Endothelial cell of umbilical vein (primary cell): ENCODE measurements at regions not wholly inside any gene's neighbourhood (a gene's known extent, or its start where the extent isn't known, plus 50 kb on each side); places are given as distances from the start of the nearest gene placed in this dataset.

Experiments
- BruUV-seq: library from RNA; stranded (reverse); fragments of 400-500 nt; replicated peaks from 2 replicates; lab custom pipeline; 2021; lab: Mats Ljungman, UMichigan
- CTCF ChIA-PET: fragments of 300-600, 350-600 bp; sonication (Branson Sonifier 250); formaldehyde crosslinking; loops from one replicate; lab custom pipeline; 2021; ENCODE audit warnings: antibody characterized with exemption, inconsistent platforms; lab: Charles Lee
- POLR2A ChIA-PET: fragments of 300-600, 350-600 bp; sonication (Branson Sonifier 250); formaldehyde crosslinking; loops from one replicate; lab custom pipeline; 2021; ENCODE audit warnings: antibody characterized with exemption, inconsistent platforms; lab: Charles Lee
- DNase-seq: peaks from one replicate; pipeline ENCODE4 v3.0.0-alpha.2; 2011; ENCODE audit warnings: low read depth, low spot score
- FAIRE-seq: peaks from 2 replicates; lab custom pipeline; 2011; peaks lifted over from hg19 to GRCh38; lab: Jason Lieb, UNC
- H2AFZ ChIP-seq: 2 replicates; pipeline ENCODE4 v1.6.0; 2012; ENCODE audit warnings: low read depth, low read length, control low read depth, inconsistent platforms
- H3K27ac ChIP-seq: 2 replicates; pipeline ENCODE4 v1.5.1; 2011; ENCODE audit warnings: low read depth, mild to moderate bottlenecking, control low read depth, low read length, moderate library complexity; ENCODE audit not compliant: insufficient read depth
- H3K27me3 ChIP-seq, 2 experiments: 2 replicates each; pipeline versions ENCODE4 v1.6.0 to v1.6.1; 2011; ENCODE audit warnings: low read length in 2 of 2, mixed read lengths in 1 of 2; ENCODE audit not compliant: control insufficient read depth in 2 of 2, insufficient read depth in 2 of 2
- H3K36me3 ChIP-seq, 2 experiments: 2 replicates in 1 of 2; 3 replicates in 1 of 2; pipeline ENCODE4 v1.5.1; 2011; ENCODE audit warnings: low read length in 2 of 2, mild to moderate bottlenecking in 1 of 2, moderate library complexity in 1 of 2; ENCODE audit not compliant: control insufficient read depth in 2 of 2, insufficient read depth in 2 of 2; ENCODE audit errors: extremely low read depth in 1 of 2
- H3K4me1 ChIP-seq: 3 replicates; pipeline ENCODE4 v1.5.1; 2011; ENCODE audit warnings: mild to moderate bottlenecking, low read length; ENCODE audit not compliant: control insufficient read depth, insufficient read depth; ENCODE audit errors: extremely low read depth
- H3K4me2 ChIP-seq: 2 replicates; pipeline ENCODE4 v1.6.1; 2011; ENCODE audit warnings: low read length, control low read depth, mixed read lengths; ENCODE audit not compliant: insufficient read depth
- H3K4me3 ChIP-seq, 3 experiments: fragments of 200-600 bp in 1 of 3; sonication (generic), shearing (Covaris generic) in 1 of 3; replicated peaks in 1 of 3; 2 replicates each; pipeline ENCODE4 v1.5.1; 2011 to 2016; ENCODE audit warnings: control low read depth in 3 of 3, low read length in 3 of 3, mild to moderate bottlenecking in 2 of 3, inconsistent platforms in 1 of 3, low read depth in 1 of 3, moderate library complexity in 1 of 3; ENCODE audit not compliant: insufficient read depth in 1 of 3
- H3K79me2 ChIP-seq: 2 replicates; pipeline ENCODE4 v1.6.0; 2012; ENCODE audit warnings: low read length, inconsistent platforms; ENCODE audit not compliant: control insufficient read depth, insufficient read depth
- H3K9ac ChIP-seq: replicated peaks from 2 replicates; pipeline ENCODE3; 2011; ENCODE audit warnings: low read length, control low read depth; ENCODE audit not compliant: insufficient read depth; ENCODE audit errors: extremely low read depth
- H3K9me1 ChIP-seq: replicated peaks from 3 replicates; pipeline ENCODE4 v1.6.0; 2011; ENCODE audit warnings: mild to moderate bottlenecking, low read length; ENCODE audit not compliant: control insufficient read depth, insufficient read depth; ENCODE audit errors: extremely low read depth
- H3K9me3 ChIP-seq: replicated peaks from 2 replicates; pipeline ENCODE4 v1.5.1; 2012; ENCODE audit warnings: low read length, inconsistent platforms; ENCODE audit not compliant: control insufficient read depth, insufficient read depth
- H4K20me1 ChIP-seq: replicated peaks from 2 replicates; pipeline ENCODE3; 2011; ENCODE audit warnings: mild to moderate bottlenecking, low read length; ENCODE audit not compliant: control insufficient read depth, insufficient read depth; ENCODE audit errors: extremely low read depth
- EZH2 ChIP-seq: IDR thresholded peaks from 2 replicates; pipeline ENCODE4 v1.6.1; 2012; ENCODE audit warnings: borderline replicate concordance, low read depth, mild to moderate bottlenecking, moderate library complexity, low read length, inconsistent platforms; ENCODE audit not compliant: severe bottlenecking
- FOS ChIP-seq: IDR thresholded peaks from 2 replicates; pipeline ENCODE4 v1.6.1; 2011; ENCODE audit warnings: mild to moderate bottlenecking, low read length, moderate library complexity, borderline replicate concordance; ENCODE audit not compliant: insufficient read depth
- GATA2 ChIP-seq: IDR thresholded peaks from 2 replicates; pipeline ENCODE4 v1.7.0; 2011; ENCODE audit warnings: low read depth, mild to moderate bottlenecking, moderate library complexity, mixed read lengths, low read length; ENCODE audit not compliant: insufficient read length, insufficient read depth
- JUN ChIP-seq: IDR thresholded peaks from 2 replicates; pipeline ENCODE4 v1.6.1; 2011; ENCODE audit warnings: borderline replicate concordance, low read depth; ENCODE audit not compliant: insufficient read length, insufficient read depth
- MAX ChIP-seq: IDR thresholded peaks from 2 replicates; pipeline ENCODE4 v1.6.1; 2011; ENCODE audit not compliant: insufficient read depth, insufficient read length
- MYC ChIP-seq: IDR thresholded peaks from one replicate; pipeline ENCODE4 v1.6.1; 2011; ENCODE audit warnings: mild to moderate bottlenecking, low read depth, low read length
- POLR2A ChIP-seq: IDR thresholded peaks from 2 replicates; pipeline ENCODE4 v1.6.1; 2012; ENCODE audit warnings: low read depth, mild to moderate bottlenecking, control low read depth, low read length
- POLR2AphosphoS5 ChIP-seq: IDR thresholded peaks from 2 replicates; pipeline ENCODE4 v1.6.1; 2012; ENCODE audit warnings: low read depth, mild to moderate bottlenecking, control low read depth, low read length, moderate library complexity; ENCODE audit not compliant: insufficient read depth
- dilution Hi-C: fragments of 300-500 bp; cut with MboI; formaldehyde crosslinking; loops from one replicate; pipeline ENCODE4 v1.15.0; 2019; ENCODE audit warnings: low sequenced_read_pairs; ENCODE audit not compliant: extremely low pct_ligation_motif_present
- intact Hi-C: fragments of 100-400 bp; cut with micrococcal nuclease; formaldehyde crosslinking; loops from one replicate; pipeline ENCODE4 v1.10.0; 2022
- TF ChIP-seq, protein P1 (sequence below), 2 donors: IDR thresholded peaks; 1 replicate in 1 of 2; 2 replicates in 1 of 2; pipeline ENCODE4 v1.5.1; 2011; ENCODE audit warnings: low read length in 2 of 2, mild to moderate bottlenecking in 2 of 2, moderate library complexity in 2 of 2, control low read depth in 1 of 2, inconsistent platforms in 1 of 2, low read depth in 1 of 2; ENCODE audit not compliant: insufficient read depth in 1 of 2; ENCODE audit errors: extremely low read depth in 1 of 2

- Histone ChIP-seq H4K20me1 (no peaks in the 10 kb centered on the region), H3K4me3 (no peak overlapping the region), H3K79me2 (no peaks in the 10 kb centered on the region), H2AFZ (no peak overlapping the region), H3K9ac (no peak overlapping the region), H3K4me2 (no peak overlapping the region), H3K4me1 (no peaks in the 10 kb centered on the region), H3K27ac (no peak overlapping the region), H3K9me1 (no peaks in the 10 kb centered on the region), H3K27me3 (no peaks in the 10 kb centered on the region), H3K36me3 (no peaks in the 10 kb centered on the region), H3K9me3 (no peaks in the 10 kb centered on the region)
- FAIRE-seq, result no peak
- POLR2A ChIA-PET, result no interaction called here
- no TSS peak for BruUV-seq
- TF ChIP-seq POLR2AphosphoS5, result no peak
- no peak for TF ChIP-seq MYC
- TF ChIP-seq JUN, result no peak
- TF ChIP-seq EZH2, result no peak
- no peak for TF ChIP-seq FOS
- TF ChIP-seq MAX, result no peak
- TF ChIP-seq POLR2A, result no peak
- TF ChIP-seq GATA2, result no peak
- TF ChIP-seq, protein P1, sequence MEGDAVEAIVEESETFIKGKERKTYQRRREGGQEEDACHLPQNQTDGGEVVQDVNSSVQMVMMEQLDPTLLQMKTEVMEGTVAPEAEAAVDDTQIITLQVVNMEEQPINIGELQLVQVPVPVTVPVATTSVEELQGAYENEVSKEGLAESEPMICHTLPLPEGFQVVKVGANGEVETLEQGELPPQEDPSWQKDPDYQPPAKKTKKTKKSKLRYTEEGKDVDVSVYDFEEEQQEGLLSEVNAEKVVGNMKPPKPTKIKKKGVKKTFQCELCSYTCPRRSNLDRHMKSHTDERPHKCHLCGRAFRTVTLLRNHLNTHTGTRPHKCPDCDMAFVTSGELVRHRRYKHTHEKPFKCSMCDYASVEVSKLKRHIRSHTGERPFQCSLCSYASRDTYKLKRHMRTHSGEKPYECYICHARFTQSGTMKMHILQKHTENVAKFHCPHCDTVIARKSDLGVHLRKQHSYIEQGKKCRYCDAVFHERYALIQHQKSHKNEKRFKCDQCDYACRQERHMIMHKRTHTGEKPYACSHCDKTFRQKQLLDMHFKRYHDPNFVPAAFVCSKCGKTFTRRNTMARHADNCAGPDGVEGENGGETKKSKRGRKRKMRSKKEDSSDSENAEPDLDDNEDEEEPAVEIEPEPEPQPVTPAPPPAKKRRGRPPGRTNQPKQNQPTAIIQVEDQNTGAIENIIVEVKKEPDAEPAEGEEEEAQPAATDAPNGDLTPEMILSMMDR (IDR thresholded peaks at IDR 0.05; ENCODE audit: extremely low read depth in 1 of 2, insufficient read depth in 1 of 2, low read depth in 1 of 2, low read length in 2 of 2), result no peak
- no peak for DNase-seq
- CTCF ChIA-PET, result no interaction called here
- dilution Hi-C loops, result no loop called here
- intact Hi-C loops, result no loop called here
These were observed 138.5 kb upstream of the TBL1X start for GRCh38 chrX:9326369-9326768.
